Activated CD8-positive, alpha-beta memory T cell treated with anti-CD3 and anti-CD28 coated beads for 48 hours (primary cell): ENCODE measurements at regions not wholly inside any gene's neighbourhood (a gene's known extent, or its start where the extent isn't known, plus 50 kb on each side); places are given as distances from the start of the nearest gene placed in this dataset.

Source experiments
- DNase-seq, 3 experiments: peaks; one replicate each; pipeline ENCODE4 v3.0.0-alpha.2; 2020; ENCODE audit warnings: low read depth in 2 of 3, low spot score in 2 of 3

DNA sequence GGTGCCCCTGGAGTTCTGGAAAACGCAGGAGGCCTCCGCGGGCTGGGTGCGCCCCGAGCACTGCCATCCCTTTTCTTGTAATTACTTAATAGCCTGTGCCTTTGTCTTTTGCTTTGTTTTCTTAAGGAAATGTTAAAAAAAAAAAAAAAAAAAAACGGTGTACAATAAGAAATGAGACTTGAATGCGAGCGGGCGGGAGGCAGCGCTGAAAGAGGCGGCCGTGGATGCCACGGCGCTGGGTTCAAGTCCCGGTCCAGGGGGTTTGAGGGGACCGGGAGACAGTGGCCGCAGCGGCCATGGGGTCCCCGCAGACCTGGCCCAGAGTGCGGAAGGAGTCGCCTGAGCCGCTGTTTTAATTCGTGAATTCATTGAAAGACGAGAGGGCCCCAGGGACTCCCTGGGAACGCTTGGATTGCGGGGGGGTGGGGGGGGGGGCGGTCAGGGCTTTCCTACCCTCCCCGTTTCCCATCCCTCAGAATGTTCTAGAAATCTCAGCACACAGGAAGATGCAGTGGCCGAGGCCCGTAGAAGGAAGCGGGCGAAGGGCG, 349.2 kb upstream of the ARGLU1 start:
- no peak for DNase-seq

DNA sequence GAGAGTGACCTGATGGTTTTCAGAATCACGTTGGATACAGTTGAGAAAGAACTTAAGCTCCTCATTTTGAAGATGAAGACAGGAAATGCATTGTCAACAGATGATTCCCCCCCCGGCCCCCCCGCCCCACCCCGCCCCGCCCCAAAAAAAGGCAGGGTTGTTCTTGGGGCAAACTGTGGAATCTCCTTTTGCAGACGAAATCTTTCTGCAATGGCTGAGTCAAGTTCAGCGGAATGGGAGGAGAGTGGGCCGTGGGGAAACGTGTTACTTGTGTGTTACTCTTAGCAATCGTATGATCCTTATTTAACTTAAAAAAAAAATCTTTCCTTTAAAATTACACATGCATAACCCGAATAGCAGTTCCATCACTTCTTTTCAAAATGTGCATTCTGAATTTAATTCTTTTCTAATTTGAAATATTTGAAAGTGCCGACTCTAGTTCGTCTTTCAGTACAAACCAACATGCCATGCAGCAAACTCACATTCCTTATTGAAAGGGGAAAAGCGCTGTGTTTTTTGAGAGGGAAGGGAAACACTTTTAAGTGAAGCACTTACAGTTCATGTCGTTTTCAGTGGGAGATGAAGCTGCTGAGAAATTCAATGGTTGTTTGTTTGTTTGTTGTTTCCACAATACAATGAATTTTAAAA, 348.5 kb upstream of the ARGLU1 start:
- DNase-seq = no peak

DNA sequence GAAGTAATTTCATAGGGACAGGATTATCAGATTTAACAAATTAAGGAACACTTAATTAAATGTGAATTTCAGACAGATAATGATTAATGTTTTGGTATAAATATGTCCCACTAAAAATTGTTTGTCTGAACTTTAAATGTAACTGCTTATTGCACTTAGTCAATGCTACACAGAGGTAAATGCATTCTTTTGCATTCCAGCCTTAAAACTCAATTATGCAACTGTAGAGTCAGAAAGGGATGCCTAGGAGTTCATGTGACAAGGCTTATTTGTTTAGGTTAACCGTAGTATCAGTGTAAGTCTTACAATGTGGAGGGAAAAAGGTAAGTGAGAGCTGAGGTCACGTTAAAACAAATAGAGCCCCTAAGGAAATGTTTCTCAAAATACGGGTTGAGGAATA, 347.2 kb upstream of the ARGLU1 start:
- no peak for DNase-seq

DNA sequence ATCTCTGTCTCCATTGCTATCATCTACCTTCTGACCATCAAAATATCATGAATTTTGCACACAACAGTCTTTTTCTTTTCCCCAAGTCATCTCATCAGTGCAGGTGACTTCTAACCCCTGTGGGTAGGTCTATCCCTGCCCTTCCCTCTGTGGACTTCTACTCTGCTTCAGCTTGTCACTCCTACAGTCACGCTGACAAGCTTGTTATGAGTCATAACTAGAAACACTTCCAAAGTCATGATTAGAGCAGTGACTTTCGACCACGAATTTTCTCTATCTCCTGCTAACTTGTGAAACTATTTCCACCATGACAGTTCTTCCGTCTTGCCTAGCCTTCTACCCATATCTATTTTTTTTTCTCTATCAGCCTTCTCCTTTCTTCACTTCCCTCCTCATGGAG, 343.7 kb upstream of the ARGLU1 start:
- DNase-seq = no peak

DNA sequence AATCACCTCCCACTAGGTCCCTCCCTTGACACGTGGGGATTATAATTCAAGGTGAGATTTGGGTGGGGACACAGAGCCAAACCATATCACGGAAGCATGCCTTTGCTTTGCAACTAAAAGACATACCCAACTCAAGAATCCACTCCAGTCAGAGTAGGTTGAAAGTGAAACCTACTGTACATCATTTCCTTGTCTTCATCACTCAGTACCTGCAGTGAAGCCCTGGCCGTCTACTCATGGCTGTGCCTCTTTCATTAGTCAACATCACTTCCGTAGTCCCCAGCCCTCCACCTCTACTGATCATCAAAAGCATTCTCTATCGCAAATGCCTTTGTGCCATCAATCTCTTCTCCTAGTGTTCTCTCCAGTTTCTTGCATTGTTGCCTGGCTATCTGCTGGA, 343.1 kb upstream of the ARGLU1 start:
- no peak for DNase-seq

DNA sequence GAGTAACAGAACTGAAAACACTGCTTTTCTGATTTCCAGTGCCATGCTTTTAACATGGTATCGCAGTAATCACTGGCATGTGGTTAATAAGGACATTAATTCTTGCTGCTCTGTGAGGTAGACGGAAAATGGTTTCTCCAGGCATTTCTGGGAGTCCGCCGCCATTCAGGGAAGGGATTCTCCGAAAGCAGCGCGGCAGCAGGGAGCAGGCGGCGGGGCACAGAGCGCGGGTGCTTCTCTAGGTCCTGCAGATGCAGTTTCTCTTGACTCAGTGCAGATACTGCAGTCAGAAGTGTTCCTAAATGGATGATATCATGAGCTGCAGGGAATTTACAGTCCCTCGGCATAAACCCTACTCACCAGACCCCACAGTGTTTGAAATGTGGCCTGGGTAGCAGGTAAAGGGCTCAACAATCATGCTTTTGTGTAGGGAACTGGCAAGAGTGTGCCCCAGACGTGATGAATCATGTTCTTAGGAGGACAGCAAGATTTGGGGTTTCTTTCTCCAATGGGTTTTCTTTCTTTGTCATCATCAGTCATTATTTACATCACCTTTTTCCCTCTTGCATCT, 338.6 kb upstream of the ARGLU1 start:
- DNase-seq = no peak

DNA sequence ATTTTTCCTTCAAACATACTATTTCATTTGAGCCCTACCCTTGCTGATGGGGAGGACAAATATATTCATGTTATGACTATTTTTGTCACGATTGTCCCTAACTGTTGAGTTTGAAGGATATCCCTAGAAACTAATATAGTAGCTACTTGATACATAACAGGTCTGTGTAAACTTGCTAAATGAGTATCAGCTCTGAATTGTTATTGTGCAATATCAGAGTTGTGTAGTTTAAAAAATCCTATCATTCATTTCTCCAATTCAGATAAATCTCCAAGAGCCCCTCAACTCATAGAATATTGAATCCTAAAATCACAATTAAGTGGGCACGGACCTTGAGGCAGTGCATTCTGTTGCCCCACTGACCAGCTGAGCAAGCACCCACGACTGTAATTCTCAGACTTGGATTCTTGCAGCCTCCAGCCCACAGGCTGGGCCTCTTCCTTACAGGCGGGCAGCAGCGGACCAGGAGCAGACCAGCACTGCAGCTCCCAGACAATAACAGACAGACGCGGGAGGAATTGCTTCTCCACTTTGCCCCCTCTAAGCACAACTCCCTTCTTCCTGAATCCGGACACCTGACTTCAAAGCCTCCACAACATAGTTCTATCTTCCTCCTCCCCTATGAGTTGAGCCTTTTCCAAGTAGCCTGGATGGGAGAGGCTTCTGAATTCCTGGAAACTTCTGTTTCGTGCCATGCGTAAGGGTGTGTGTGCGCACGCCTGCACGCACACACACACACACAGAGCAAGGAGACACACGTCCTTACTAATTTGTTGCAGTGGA, 337.6 kb upstream of the ARGLU1 start:
- no peak for DNase-seq

DNA sequence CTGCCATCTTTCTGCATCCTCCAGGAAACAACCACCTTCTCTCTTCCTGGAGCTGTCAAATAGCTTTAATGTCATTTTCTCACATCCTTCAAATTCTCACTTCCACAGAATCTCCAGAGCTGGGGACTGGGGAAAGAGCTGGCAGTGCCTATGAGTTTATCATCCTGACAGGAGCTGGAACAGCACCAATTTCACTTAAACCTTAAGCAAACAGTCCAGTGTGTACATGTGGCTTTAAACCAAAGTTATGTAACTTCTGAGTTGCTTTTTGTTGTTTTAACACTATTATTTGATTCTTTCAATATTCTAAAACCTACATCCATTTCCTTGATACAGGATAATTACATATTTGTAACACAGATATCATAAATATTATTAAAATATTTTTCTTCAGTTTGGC, 331.5 kb upstream of the ARGLU1 start:
- DNase-seq = no peak

DNA sequence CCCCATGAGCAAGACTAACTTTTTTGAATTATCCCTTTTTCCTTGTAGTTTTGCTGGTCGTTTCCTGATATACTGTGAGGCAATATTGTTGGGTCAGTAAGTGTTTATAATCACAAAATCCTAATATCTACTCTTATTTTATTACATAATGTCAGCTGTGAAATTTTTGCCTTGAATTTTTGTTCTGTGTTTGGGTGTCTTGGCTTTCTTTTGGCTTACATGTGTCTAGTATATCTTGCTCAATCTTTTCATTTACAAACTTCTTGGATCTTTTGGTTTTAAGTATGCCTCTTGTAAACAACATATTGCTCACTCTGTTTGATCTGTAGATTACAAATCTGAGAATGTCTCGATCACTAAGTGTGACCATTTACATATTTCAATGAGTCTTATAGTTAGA, 330.3 kb upstream of the ARGLU1 start:
- DNase-seq = no peak

DNA sequence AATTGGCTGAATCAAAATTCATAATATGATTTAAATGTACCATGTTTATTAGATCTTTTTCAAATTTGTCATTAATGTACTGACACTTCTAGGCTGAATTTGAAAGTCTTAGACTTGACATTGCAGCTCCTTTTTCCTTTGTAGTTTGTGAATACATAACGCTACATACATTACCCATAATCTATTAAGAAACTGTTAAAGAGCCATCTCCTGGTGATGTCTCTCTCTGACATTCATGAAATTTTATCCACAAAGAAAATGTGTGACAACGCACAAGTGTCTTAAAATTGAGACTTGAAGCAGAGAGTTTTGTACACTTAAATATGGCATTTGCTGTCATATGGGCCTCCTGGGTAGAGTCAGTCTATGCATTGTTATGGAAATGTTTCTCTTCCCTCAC, 320.2 kb upstream of the ARGLU1 start:
- DNase-seq = no peak

DNA sequence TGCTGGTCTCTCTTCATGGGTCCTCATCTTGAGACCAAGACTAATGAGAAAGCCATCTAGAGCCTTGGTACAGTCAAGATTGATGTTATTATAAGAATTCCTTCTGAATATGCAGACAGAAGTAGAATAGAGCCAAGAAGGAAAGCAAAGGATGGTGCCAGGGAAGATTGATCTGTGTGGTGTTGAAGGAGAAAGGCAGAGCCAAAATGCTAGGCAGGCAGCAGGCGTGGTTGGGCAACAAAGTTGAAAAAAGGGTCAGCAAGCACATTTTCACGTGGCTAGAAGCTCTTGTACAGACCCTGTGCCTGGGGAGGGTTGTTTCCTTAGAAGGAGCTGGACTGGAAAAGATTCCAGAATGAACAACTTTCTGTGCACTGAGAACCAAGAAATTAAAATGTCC, 319.7 kb upstream of the ARGLU1 start:
- no peak for DNase-seq

DNA sequence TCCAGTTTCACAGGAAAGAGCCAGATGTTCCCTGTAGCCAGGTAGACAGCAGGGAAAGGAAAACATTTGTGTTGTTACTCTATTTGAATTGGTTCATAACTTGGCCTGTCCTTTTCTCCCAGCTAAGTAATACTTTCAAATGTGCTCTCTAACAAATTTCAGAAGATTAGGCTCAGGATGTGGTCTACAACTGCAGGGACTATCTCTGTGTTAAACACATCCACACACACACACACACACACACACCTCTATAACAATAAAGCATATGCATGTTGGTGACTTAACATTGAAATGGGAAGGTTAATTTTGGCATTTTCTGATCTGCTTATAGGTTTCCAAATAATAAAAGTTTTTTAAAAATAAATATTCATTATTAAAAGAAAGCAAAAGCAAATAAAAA, 316.0 kb upstream of the ARGLU1 start:
- no peak for DNase-seq

DNA sequence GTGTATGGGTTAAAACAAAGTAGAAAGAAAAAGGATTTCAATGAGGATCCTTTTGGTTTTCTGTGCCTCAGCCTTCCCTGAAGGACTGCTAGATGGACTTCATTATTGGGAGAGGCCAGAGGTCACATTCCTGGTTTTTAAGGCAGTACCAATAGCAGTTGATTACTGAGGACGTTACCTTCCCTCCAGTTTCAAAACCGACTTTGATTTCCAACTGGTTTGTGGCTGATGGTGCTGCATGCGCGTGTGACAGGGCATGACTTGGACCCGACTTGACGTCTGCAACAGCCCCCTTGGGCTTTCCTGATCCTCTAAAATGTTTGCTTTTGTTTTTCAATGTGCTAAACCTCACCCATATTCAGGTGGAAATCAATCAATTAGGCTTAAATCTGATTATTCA, 314.3 kb upstream of the ARGLU1 start:
- DNase-seq = no peak

DNA sequence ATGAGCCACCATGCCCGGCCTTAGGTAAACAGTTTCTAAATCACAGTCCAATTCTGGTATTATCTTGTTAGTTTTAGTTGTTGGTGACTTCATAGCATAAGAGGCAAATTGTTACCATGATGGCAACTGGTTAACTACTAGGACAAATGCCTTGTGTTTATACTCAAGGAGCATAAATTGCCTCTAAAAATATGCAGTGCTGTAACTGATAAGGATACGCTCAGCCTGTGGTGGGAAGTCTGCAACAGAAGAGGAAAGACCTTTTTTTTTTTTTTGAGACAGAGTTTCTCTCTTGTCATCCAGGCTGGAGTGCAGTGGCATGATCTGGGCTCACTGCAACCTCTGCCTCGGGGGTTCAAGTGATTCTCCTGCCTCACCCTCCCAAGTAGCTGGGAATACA, 311.9 kb upstream of the ARGLU1 start:
- DNase-seq = no peak

DNA sequence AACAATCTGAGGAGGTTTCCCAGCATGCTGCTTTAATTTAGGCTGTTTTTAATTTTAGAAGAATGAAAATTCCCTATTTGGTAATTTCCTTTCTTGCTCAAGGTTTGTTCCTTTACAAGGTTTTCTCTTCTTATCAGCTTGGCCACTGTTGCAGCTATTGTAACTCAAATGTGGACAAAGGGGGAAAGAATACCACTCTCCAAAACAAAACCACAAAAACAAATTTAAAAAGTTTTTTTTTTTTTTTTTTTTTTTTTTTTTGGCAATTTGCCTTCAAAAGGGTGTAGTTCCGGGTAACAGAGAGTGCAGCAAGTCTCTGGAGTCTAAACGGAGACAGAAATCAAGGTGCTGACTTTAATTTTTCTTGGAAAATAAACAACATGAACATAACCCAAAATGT, 306.4 kb upstream of the ARGLU1 start:
- no peak for DNase-seq

DNA sequence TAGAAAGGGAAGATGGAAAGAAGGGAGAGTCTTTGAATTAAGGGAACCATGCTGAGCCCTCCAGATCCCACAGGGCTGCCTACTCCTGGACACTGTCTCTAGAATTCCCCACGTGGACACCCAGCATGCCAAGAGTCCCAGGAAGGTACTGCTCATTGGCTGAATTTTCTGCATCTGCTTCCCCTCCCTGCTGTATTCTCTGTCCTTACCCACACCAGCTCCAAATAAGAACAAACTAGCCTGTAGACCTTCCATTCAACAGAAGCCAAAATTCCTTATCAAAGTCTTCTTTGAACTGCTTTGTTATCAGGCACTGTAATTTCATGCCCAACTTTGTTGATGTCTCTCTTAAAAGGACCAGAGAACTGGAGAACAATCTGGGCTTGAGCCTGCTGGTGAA, 305.9 kb upstream of the ARGLU1 start:
- DNase-seq = no peak

DNA sequence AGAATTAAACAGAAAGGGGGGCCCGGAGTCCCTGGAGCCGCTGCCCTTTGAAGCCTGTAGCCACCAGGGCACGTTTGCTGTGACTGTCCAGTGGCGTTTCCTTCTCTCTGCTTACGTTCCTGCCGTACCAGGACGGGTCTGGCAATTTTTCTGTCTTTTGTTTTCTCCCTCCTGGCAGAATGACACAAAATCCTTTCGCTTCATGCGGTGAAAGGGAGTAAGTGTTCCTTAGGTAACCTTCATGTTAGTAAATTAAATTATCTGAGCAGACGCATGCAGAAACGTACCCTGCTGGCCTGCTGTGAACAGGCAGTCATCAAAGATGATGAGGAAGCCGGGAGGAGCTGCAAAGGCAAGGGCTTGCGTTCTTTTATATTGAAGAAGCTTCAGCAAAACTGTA, 299.3 kb upstream of the ARGLU1 start:
- DNase-seq = no peak

DNA sequence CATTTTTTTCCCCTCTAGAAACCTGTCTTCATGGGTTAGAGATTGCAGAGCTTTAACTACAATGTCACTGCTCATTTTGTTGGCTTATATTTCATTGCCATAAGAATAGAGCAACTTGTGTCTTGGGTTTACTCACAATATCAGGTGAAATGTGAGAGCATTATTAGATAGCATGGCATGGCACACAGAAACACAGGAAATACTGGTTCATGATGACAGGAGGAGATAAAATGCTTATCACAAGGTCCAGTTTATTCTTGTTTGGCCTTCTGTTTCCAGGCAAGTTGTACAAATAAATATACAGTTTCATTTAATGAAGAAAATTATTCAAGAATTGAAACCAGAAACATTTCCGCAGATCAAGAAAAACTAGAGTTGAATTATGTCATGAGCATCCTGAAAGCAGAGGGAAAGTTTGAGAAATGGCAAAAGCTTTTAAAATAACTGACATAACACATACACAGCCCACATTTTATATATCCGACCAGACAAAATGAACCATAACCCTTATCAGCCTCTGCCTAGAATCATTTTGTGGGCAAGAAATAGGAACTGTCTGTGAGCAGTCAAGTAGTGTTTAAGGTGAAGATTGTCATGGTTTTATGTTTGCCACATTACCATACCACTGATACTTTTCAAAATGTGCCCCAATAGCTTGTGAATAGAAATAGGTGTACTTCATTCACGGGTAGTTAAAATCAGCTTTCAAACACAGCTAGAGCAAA, 297.9 kb upstream of the ARGLU1 start:
- DNase-seq = no peak

DNA sequence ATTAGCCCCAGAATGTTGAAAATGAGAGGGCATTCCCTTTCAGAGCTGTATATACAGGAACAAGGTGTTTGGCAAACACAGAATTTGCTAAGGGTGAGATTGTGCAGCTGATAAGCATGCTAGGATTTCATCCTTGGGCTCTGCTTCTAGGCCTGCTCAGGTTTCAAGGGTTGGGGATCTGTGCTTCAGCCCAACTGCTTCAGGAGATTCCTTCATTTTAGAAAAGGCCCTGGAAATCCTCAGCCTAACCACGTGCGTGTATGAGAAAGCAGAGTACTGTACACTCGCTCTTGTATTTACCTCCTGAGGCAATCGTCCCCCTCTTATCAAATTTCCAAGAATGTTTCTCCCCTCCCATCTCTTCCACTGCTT, 291.6 kb upstream of the ARGLU1 start:
- DNase-seq = no peak

DNA sequence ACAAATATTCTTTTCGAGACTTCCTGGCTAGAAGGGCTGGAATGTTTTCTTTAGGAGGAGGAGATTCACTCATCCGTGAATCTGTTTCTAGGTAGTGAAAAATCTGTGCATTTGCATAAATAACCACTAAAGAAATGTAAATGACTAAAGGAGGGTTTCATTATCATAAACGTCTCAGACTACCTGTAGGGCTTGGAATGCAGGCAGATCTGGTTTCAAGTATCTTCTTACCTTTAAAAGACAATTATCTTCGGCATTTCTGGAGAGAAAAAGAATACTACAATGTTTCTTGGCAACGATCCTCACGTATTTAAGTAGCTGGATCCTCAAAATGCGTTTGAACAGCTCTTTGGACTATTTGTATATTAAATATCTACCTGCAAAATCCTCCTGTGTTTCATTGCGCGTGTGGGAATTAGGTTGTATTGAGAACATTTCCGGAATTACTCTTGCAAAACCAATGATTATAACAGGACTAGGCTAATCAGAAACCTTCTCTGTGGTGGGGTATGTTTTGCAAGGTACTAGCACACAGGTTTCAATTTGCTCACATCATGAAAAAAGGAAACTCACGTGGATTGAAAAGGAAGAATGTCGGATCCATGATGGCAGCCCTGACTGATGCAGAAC, 291.1 kb upstream of the ARGLU1 start:
- no peak for DNase-seq

DNA sequence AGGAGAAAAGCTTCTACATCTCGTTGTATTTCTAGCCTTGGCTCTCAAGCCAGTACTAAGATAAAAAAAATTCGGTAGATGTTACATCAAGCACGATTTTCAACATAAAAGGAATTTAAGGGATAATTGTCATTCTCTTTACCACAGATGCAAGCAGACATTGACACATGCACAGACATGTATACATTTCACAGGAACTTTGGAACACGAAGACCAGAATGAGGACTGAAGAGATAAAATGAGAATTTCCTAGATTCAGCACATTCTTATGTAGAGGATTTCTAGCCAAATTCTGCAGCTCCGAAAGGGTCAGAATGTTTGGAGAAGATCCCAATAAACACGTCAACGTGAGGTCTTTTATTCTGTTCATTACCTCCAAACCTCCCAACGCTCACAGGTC, 284.5 kb upstream of the ARGLU1 start:
- DNase-seq = no peak
